ENCODE measurements at regions not wholly inside any gene's neighbourhood (a gene's known extent, or its start where the extent isn't known, plus 50 kb on each side); places are given as distances from the start of the nearest gene placed in this dataset.
A peak's percentile ranks its signal among the peaks of the same experiment; 100 is the strongest.

DNA sequence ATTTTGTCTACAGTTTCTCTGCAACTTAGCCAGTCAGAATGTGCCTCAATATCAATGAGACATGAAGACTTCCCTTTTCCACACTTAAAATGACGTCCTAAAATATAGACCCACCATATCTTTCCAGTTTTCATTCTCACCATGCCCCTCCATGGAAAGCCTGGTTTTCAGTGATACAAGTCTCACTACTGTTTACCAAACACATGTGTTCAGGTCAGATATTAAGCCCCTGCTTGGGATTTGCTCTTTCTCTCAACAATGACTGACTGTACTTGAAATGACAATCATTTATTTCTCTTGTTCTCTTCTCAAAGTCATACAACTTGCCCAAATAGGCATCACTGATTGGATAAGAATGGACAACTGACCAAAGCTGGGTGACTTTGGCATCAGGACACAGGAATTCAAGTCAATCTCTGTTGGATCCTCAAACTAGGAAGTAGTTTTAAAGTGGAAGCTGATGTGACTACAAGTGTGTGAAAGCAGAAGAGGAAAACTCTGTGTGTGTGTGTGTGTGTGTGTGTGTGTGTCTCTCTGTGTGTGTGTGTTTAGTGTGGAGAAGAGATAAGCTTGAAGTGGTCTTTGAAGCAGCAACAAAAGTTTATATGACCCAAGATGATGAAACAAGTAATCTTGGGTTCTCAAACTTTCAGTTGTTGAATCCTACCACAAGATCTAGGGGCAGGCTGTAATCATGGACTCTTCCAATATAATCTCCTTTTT lies 217.4 kb upstream of the FGF13 start:
- no peak for DNase-seq (ENCODE audit: low read depth, low spot score)
- no peak overlapping the region for H3K4me3 ChIP-seq (ENCODE audit: low read depth, low read length)
- TF ChIP-seq, protein P1, sequence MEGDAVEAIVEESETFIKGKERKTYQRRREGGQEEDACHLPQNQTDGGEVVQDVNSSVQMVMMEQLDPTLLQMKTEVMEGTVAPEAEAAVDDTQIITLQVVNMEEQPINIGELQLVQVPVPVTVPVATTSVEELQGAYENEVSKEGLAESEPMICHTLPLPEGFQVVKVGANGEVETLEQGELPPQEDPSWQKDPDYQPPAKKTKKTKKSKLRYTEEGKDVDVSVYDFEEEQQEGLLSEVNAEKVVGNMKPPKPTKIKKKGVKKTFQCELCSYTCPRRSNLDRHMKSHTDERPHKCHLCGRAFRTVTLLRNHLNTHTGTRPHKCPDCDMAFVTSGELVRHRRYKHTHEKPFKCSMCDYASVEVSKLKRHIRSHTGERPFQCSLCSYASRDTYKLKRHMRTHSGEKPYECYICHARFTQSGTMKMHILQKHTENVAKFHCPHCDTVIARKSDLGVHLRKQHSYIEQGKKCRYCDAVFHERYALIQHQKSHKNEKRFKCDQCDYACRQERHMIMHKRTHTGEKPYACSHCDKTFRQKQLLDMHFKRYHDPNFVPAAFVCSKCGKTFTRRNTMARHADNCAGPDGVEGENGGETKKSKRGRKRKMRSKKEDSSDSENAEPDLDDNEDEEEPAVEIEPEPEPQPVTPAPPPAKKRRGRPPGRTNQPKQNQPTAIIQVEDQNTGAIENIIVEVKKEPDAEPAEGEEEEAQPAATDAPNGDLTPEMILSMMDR (IDR thresholded peaks at IDR 0.05; ENCODE audit: low read depth, low read length): no peak
- in situ Hi-C loops (cut with HindIII; ENCODE audit: low sequenced_read_pairs): no loop called here

DNA sequence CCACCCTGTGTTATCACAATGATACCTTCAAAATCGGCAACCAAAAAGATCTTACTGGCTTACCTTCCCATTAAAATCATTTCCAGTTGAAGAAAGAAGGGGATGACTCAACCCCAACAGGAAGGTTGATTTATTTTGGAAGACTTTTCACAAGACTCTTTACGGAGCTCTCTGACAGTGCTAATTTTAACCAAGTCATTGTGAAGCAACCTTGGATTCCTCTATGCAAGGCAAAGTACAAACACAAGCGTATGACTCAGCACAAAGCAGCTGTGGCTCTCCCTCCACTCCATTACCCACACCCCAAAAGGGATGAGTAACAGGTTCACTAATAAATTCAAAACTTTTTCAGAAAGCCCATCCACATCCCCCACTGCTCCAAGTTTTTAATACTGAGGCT lies 213.8 kb upstream of the FGF13 start:
- in situ Hi-C loops (cut with HindIII; ENCODE audit: low sequenced_read_pairs): no loop called here
- TF ChIP-seq, protein P1 (IDR thresholded peaks at IDR 0.05; ENCODE audit: low read depth, low read length): no peak
- peak; percentile 79 for DNase-seq (ENCODE audit: low read depth, low spot score)
- no peak overlapping the region for H3K4me3 ChIP-seq (ENCODE audit: low read depth, low read length)

DNA sequence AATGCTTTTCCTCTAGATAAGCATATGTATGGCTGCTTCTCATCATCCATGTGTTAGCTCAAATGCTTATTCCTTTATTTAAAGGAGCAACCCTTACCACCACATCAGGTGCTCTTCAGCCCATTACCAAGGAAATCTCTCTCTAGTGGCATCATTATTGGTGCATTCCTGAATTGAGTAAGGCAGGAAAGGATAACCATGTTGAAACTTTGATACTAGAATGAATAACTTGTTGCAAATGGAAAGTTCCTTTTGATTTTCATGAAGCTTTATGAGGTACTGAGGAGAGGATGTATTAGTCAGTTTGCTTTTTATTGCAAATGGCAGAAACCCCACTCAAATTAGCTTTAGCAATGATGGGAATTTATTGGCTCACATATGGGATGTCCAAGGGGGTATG lies 212.3 kb upstream of the FGF13 start:
- in situ Hi-C loops (cut with HindIII; ENCODE audit: low sequenced_read_pairs): no loop called here
- DNase-seq (ENCODE audit: low read depth, low spot score): no peak
- TF ChIP-seq, protein P1 (IDR thresholded peaks at IDR 0.05; ENCODE audit: low read depth, low read length): no peak
- H3K4me3 ChIP-seq (ENCODE audit: low read depth, low read length): no peak overlapping the region

DNA sequence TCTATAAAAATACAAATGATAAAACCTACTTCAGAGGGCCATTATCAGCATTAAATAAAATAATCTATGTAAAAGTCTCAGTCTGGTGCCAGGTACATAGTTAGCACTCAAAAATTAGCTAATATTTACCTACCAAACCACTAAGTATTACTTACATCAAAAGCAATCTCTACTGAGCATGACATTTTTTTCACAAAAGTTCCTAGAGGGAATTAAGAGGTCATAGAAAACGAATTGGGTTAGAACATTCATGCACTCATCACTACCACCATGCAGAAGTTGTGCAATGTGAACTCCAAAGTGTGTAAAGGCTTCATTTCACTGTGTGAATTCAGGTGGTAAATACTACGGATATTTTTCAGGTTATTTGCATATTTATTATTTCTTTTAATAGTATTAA lies 209.5 kb upstream of the FGF13 start:
- no peak for DNase-seq (ENCODE audit: low read depth, low spot score)
- no peak overlapping the region for H3K4me3 ChIP-seq (ENCODE audit: low read depth, low read length)
- TF ChIP-seq, protein P1 (IDR thresholded peaks at IDR 0.05; ENCODE audit: low read depth, low read length): no peak
- in situ Hi-C loops (cut with HindIII; ENCODE audit: low sequenced_read_pairs): no loop called here

DNA sequence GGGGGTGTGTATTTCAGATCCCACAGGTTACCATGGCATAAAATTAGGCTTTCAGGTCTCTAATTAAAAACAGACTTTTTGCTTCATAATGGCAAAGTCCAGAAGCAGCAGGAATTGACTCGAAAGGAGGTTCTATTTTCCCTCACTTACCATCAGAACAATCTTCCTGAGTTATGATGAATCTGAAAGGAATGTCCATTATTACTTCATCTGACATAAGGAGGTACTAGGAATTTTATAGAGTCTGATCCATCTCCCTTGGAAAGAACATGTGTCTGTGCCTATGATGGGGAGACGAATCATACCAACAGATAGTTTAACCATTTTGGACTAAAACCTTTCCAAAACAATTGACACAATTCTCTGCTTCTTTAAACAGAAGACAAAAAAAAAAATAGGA lies 206.3 kb upstream of the FGF13 start:
- peak; percentile 42 for DNase-seq (ENCODE audit: low read depth, low spot score)
- in situ Hi-C loops (cut with HindIII; ENCODE audit: low sequenced_read_pairs): no loop called here
- no peak overlapping the region for H3K4me3 ChIP-seq (ENCODE audit: low read depth, low read length)
- TF ChIP-seq, protein P1 (IDR thresholded peaks at IDR 0.05; ENCODE audit: low read depth, low read length): no peak

DNA sequence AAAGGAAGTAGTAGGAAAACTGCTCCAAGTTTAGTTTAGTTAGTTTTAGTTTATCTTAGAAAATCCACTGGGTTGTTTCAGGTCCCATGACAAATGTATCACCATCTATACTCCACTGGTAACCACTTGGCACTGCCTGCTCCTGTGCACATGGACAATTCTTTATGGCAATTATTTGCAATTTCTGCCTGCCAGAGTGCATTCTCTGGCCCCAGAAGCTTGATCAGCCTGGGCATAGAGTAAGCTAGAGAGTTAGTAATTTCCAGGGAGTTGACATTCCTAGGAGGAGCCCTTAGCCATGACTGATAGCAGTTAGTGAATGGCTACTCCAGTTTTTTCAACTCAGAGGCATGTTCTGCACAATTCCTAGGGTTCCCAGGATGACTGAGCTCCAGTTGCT lies 203.2 kb upstream of the FGF13 start:
- no peak overlapping the region for H3K4me3 ChIP-seq (ENCODE audit: low read depth, low read length)
- TF ChIP-seq, protein P1 (IDR thresholded peaks at IDR 0.05; ENCODE audit: low read depth, low read length): no peak
- in situ Hi-C loops (cut with HindIII; ENCODE audit: low sequenced_read_pairs): no loop called here
- DNase-seq (ENCODE audit: low read depth, low spot score): no peak

Measured in astrocyte of the spinal cord (primary cell).